ENCODE measurements at regions not wholly inside any gene's neighbourhood (a gene's known extent, or its start where the extent isn't known, plus 50 kb on each side); places are given as distances from the start of the nearest gene placed in this dataset.
A peak's percentile ranks its signal among the peaks of the same experiment; 100 is the strongest.
"Not testable (repeated sequence)": the region's sequence is repeated elsewhere in the genome, so short reads cannot be mapped to it uniquely, and the experiment has no call there.

DNA sequence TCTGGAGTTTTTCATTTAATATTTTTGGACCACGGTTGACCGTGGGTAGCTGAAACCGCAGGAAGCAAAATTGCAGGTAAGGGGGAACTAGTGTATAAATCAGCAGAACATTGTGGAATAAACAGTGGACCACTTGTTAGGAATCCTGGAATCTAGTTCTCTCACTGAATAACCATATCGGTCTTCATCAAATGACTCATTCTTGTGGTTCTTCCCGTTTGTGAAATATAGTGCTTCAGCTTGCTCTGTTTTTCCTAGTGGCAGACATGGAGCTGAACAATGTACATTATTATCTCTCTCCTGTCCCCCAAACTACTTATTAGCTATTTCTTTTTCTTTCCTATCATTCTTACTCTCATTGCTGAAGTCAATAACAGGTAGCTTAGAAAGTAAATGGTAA, 61.9 kb downstream of the HSPA13 start:
- peak; percentile 61 for DNase-seq (ENCODE audit: low spot score)

DNA sequence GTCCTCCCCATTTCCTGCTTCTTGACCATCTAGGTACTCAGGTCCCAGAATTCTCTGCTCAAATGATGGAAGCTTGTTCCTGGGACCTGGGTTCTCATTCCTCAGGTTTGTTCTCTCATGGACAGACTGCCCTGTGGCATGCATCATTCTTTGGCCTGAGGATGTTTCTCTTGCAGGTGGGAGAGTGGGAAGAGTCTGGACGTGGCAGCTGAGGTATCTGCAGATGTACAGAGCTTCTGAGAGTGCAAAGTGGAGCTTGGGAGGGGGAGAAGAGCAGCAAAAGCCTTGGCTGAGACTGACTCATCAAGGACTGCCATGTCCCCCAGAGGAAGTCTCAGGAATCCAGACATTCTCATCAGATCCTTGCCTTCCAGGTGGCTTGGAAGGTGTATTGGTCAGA, 63.1 kb downstream of the HSPA13 start:
- no peak for DNase-seq (ENCODE audit: low spot score)

DNA sequence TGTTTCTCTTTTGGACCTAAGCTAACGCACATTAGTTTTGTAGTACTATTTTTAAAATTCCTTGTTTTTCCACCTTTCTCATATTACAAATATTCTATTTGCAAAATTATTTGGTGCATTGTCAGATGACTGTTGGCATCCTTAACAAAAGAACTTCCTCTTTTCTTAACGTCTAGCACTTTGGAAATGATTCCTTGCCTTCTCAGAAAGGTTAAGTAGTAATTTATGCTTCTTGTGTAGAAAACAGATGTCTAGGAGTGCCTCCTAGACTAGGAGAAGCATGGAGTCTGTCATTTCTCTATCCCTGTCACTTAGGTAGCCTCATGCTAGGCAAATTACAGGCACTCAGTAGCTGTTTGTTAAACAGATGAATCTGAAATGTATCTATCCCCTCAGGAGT, 64.4 kb downstream of the HSPA13 start:
- no peak for DNase-seq (ENCODE audit: low spot score)

DNA sequence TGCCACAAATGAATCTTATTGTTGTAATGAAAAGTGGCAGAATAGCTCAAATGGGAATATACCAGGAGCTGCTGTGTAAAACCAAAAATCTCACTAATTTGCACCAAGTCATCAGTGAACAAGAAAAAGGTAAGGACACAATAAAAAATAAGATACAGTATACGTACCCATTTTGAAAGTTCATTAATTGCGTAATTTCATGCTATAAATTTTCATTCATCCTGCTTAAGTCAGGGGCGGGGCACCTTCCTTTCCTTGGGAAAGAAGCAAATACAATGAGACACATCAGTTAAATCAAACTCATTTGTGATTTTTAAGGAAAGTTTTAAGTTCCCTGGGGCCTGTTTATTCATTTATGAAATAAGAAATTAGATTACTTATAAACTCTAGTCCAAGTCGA, 65.4 kb downstream of the HSPA13 start:
- DNase-seq (ENCODE audit: low spot score), result no peak

DNA sequence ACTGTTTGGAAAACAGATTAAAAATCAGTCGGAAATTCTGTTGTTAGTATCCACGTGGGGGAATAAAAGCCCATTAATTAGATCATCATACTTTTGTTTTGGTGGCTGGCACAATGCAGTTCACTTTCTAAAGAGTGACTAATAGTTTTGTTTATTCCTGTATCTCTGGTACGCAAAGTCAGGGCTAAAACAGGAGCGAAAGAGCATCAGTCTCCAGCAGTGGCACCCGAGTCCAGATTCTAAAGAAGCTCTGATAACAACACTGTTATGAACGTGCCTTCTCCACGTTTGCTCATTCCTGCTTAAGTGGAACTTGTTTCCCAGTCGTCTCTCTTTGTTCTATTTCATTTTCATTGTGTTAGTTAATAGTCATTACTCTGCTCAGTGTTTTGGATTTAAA, 69.6 kb downstream of the HSPA13 start:
- no peak for DNase-seq (ENCODE audit: low spot score)

DNA sequence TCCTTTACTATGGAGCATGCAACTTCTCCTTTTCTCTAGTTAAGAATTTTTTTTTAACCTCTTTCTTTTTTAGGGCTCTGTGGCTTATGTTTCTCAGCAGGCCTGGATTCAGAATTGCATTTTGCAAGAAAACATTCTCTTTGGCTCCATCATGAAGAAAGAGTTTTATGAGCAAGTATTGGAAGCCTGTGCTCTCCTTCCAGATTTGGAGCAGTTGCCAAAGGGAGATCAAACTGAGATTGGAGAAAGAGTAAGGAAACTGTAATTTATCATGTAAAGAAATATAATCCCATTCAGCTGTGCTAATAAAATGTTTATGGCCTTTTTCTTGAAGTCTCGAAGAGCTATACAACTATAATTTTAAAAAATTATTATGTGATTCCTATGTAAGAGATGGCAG, 70.1 kb downstream of the HSPA13 start:
- DNase-seq (ENCODE audit: low spot score), result no peak

DNA sequence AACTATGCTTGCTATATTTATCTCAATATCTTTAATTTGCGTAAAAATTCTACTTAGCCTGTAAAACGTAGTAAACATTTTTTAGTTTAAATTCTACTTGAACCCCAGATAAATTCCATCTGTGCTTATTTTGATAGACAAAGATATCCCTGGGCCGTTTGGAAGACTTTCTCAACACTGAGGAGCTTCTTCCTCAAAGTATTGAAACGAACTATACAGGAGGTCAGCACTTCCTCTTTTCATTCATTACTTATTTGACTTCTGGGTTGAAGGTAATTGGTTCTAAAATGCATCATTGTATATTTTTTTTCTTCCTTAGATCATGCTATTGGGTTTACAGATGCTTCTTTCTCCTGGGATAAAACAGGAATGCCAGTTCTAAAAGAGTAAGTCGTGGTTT, 74.7 kb downstream of the HSPA13 start:
- DNase-seq (ENCODE audit: low spot score), result no peak

DNA sequence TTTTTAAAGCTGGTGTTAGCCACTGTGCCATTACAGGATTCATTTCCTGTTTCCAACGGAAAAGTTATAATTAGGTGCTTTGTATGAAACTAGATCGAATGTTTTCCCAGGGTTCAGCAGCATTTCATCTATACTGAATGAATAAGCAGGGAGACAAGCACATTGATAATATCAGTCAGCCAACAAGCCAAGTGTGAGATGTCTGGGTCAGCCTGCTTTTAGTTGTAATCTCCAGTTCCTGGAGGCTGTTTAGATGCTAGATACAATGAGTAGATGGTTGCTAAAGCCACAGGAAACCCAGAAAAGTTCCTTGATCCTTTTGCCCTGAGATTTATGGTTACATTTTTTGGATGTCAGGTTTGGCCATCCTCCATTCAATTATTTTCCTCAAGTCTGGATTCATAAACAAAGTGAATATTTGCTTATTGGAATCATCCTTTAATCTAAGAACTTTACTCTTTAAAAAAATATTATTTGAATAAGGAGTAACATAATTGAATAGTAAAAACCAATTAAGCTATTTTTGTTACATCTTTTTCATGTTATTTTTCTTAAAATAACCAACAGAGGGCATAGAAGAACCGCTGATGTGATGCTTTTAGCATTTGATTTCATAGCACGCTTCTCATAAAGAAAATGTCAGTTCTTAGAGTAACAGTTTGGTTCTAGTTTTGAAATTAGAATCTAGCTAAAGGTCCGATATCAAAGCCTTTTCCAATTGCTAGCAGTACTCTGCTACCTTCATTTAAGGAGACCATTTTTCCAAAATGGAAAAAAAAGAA, 76.6 kb downstream of the HSPA13 start:
- DNase-seq (ENCODE audit: low spot score), result no peak

DNA sequence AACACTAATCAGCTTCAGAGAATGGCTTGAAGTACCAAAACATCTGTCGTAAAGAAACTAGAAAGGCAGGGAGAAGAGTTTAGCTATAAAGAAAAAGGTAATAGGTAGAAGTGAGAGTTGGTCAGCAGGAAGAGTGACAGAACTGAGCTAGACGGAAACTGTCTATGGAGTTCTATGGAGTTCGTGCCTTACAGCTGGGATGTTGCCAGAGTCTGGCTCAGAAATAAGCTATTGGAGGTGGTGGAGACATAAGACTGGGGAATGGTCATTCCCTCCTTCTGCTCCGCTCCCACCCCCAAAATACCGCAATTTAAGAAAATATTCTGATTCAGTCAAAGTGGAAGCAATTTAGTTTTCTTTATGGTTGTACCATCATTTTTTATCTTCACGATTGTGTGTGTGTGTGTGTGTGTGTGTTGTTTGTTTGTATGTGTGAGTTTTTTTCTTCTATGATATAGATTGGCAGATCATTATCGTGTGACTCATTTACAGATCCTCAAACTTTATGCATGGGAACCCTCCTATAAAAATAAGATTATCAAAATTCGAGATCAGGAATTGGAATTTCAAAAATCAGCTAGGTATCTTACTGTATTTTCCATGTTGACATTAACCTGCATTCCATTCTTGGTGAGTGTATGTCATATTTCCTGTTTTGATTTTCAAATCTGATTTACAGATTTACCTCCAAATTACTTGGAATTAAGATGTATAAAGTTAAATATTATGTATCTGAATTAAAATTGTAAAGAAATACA, 79.0 kb downstream of the HSPA13 start:
- DNase-seq (ENCODE audit: low spot score), result no peak

DNA sequence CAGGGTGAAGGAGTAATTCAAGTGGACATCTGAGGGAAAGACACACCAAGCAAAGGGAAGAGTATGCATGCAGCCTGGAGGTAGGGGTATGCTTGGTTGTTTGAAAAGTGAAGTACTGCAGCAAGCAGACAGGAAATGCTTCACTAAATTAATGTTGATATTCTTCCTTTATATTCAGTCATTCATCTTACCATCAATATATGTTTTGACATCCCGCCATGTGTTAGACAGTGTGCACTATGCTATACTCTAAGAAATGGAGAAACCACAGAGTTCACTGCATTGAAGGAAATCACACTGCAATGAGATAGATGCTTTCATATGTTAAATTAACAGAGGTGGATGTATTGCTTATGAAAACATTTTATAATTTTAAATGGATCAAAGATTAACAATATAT, 82.9 kb downstream of the HSPA13 start:
- no peak for DNase-seq (ENCODE audit: low spot score)

DNA sequence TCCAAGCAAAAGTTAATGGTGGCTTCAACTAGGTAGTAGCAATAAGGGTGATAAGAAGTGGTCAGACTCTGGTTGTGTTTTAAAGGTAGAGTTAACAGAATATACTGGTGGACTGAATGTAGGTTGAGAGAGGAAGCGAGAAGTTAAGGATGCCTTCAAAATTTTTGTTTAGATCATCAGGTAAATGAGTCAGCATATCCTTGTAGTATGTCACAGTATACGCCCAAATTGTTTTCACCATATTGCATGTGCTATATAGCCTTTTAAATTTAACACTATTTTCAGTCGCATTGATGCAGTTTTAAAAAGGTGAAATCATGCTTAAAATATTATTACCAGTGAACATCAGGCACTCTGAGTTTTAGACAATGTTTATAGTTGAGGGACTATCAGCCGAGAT, 74.6 kb downstream of the RBM11 start:
- DNase-seq (ENCODE audit: low spot score), result no peak

DNA sequence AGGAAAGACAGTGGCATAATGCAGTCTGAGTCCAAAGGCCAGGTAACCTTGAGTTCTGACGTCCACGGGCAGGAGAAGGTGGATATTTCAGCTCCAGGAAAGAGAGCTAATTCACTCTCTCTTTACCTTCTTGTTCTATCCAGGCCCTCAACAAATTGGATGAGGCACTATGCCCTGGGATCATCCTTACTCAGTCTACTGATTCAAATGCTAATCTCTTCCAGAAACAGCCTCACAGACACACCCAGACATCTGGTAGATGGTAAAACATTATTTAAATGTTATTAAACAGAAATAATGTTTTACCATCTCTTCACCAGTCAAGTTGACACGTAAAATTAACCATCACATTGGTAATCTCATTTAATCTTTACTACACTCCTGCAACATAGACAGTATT, 73.0 kb downstream of the RBM11 start:
- DNase-seq (ENCODE audit: low spot score), result no peak

DNA sequence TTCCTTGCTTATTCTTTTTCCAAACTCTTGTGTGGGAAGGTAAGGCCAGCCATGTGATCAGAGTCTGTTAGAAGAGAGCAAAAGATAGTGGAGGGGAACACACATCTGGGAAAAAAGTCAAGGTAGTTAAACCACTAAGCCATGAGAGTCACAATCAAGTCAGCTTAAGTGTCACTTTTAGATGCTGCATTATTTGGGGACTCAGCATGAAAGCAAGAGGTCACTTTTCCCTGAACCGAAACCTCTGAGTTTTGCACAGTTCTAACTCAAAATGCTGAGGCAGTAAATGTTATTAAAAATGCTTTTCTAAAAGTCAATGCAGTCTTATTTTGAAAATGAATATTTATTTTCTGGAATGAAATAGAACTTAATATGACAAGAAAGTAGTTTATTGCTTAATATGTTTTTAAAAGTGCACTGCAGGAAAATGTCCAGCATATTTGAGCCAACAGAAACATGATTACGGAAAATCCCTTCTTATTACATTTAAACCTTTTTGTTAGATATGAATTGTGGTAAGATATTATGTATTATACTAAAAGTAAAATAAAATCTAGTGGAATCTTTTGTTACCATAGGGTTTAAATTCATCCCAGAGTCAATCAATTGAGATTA, 69.3 kb downstream of the RBM11 start:
- DNase-seq (ENCODE audit: low spot score), result no peak

DNA sequence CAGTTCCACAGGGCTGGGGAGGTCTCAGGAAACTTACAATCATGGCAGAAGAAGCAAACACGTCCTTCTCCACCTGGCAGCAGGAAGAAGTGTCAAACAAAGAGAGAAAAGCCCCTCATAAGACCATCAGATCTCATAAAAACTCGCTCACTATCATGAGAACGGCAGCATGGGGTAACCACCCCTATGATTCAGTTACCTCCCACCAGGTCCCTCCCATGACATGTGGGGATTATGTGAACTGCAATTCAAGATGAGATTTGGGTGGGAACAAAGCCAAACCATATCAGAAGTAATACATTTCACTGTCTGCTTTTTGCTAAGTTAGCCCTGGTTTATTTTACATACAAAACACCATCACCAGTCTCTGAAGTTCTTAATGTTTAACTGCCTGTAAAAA, 68.5 kb downstream of the RBM11 start:
- no peak for DNase-seq (ENCODE audit: low spot score)

DNA sequence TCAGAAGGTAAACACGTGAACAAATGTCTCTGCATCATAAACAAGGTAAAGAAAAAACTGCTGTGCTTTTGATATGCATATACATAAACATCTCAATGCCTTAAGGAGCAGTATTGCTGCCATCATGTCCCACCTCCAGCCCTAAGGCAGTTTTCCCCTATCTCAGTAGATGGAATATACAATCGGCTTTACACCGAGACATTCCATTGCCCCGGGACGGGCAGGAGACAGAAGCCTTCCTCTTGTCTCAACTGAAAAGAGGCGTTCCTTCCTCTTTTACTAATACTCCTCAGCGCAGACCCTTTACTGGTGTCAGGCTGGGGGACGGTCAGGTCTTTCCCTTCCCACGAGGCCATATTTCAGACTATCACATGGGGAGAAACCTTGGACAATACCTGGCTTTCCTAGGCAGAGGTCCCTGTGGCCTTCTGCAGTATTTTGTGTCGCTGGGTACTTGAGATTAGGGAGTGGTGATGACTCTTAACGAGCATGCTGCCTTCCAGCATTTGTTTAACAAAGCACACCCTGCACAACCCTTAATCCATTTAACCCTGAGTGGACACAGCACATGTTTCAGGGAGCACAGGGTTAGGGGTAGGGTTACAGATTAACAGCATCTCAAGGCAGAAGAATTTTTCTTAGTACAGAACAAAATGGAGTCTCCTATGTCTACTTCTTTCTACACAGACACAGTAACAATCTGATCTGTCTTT, 65.4 kb downstream of the RBM11 start:
- DNase-seq (ENCODE audit: low spot score), result not testable (repeated sequence)
